GM18868 (cell line): ENCODE measurements at regions not wholly inside any gene's neighbourhood (a gene's known extent, or its start where the extent isn't known, plus 50 kb on each side); places are given as distances from the start of the nearest gene placed in this dataset.
"Not testable (repeated sequence)": the region's sequence is repeated elsewhere in the genome, so short reads cannot be mapped to it uniquely, and the experiment has no call there.

ENCODE experiments used
- ATAC-seq: cut with Tn5 transposase; IDR thresholded peaks from one replicate; pipeline ENCODE4 v1.9.1; 2021; ENCODE audit warnings: mild to moderate bottlenecking, moderate library complexity; ENCODE audit not compliant: unreplicated experiment

DNA sequence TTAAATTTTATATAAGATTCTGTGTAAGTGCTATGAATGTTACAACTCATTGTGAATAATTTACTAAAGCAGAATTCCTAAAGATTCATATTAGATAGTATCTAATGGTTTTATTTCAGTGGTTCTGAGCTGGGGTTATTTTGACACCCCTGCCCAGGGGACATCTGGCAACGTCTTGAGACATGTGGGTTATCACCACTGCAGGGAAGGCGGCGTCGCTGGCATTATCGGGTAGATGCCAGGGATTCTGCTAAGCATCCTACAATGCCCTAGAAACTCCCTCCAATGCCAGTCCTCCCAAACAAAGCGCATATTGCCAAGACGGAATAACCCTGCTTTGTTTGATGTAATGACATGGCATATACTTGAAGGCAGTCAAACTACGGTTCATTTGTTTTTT, 372.3 kb upstream of the ZFHX3 start:
- ATAC-seq = no peak

DNA sequence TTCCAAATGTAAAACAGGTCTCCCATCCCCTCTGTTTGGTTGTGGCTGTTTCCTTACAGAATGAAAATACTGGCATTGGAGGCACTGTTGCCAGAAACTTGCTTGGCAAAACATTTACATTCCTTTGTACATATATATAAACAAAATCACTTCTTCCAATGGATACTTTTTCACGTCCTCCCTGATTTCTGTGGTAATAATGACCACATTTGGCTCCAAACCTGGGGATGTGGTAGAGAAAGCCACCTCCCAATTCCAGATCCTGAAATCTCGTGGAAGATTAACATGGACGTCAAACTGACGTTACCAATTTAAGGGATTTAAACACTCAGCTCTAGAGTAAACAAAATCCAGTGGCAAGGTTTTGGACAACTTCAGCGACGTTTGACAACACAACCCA, 370.8 kb upstream of the ZFHX3 start:
- ATAC-seq = no peak

DNA sequence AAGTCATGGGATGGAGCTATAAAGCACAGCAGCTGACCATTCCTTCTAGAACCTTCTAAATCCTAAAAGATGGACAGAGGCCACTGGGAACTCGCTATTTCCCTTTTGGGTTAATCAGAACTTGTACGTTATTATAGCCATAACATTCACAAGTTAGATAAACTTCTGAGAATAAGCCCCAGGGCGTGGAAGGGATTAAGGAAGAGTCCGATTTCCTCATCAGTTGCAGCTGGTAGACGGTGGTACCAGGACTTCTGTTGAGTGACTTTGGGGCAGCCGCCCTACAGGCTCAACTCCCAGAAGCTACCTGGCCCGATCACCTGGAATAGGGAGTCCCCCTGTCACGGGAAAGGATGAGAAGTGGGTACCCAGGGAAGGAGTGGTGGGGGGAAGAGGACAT, 370.1 kb upstream of the ZFHX3 start:
- ATAC-seq = no peak

DNA sequence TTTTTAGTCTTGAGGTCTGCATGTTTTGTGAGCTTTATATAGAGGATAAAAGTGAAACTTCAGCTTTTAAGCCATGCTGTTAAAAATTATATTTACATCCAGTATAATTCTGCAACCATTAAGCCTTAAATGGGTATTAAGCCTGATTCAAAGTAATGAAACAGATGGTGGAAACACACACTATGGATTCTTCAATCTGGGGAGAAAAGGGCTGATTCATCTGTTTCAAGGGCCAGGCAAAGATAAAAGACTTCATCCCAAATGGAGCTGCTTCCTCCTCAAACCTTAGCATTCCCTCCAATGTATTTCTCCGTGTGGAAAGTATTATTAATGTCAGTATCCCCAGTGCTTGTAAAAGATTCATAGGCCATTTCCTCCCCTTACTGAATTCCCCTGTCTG, 367.4 kb upstream of the ZFHX3 start:
- ATAC-seq = no peak

DNA sequence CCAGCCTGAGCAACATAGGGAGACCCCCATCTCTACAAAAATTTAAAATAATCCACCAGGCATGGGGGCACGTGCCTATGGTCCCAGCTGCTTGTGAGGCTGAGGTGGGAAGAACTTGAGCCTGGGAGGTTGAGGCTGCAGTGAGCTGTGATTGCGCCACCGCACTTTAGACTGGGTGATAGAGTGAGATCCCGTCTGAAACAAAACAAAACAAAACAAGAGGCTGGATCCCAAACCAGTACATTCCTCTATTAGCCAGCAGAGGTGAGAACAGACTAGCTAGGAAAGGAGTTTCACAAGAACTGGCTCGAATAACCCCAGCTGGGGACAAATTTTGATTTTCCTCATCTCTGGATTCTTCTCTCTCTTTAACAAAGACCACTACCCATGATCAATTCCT, 366.7 kb upstream of the ZFHX3 start:
- ATAC-seq = no peak

DNA sequence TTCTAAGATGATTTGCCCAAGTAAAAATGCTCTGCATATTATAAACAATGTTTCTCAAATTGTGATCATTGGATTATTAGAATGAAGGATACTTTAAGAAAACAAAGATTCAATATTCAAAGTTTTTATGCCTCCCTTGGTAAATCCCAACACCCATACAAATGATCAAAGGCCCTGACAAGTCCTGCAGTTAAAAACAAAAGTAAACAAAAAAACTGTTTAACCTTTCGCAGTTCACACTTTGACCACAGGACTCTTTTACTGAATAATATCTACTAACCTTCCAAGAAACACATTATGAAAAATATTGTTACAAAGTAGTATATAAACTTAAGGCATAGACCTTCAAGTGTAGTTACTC, 365.9 kb upstream of the ZFHX3 start:
- no peak for ATAC-seq

DNA sequence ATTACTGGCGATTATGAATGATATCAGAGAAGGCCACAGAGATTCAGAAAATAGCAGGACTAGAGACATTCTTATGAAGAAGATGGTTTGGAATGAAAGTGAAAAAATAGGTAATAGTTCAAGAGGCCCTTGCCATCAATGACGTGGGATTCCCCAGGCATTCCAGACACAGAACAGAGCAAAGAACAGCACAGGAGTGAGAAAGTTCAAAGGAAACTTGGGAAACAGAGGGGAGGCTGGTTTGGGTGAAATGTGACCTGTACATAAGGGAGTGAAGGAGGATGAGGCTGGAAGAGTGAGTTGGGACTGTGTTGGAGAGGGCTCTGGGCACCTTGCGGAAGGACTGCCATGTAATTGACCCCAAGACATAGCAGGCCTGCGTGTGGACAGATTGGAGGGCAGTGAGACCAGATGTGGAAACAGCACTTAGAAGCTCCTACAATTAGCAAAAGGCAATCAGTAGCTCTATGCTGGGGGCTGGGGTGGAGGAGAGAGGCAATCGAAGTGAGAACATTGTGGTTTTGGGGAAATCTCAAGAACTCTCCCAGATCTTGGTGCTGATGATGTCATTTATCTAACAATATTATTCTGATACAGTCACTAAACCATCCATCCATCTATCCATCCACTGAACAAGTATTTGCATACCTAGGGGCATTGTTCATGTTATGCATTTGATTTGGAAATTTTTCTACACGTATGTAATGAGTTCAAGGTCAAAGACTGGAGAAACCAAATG, 365.3 kb upstream of the ZFHX3 start:
- ATAC-seq = no peak

DNA sequence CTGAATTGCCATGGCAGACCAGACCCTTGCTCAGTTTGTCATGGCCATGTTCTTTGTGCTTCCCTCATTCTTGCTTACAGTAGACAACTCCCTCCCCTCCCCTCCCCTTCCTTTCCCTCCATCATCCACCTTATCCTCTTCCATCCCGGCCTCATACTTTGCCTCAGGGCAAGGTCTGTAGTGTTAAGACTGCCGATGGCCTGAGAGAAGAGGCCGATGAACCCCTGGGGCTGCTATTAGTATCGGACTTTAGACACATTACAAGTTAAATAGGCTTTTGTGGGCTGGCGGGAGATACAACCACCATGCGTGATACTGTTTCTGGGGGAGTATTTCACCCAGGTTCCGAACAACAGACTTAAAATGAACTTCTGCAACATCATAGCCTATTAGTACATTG, 364.5 kb upstream of the ZFHX3 start:
- ATAC-seq = no peak

DNA sequence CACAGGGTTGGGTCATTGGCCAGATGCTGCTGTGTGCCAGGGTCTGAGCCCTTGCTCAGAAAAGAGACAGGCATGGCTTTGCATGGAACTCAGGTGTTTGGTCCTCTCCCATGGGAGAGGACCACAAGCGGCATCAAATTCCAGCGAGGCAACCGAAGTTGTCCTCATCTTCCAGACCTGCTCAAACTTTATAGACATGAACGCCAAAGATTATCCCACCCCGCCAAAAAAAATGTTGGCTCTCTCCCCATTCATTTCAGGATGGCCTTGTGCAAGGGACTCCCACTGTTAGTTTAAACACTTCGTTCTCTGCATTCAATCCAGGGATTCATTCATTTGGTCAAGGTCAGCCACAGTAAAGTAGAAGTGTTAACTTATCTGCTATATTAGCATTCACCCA, 360.8 kb upstream of the ZFHX3 start:
- no peak for ATAC-seq

DNA sequence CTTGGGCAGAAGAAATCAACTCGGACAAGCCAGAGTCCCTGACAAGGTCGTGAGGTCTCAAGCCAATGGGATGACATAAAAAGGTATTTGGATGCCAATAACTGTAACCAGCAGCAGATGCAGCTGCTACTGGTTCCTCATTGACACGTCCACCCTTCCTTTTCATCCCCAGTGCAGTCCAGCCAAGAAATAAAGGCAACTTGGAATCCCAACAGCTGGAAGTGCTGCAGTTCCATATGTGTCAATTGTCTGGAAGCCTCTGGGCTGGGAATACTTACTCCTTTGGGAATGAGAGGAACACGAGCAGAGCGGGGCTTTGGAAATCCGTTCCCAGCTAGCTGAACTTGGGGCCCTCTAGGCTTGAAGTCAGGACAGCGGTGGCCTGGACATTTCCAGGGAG, 360.4 kb upstream of the ZFHX3 start:
- no peak for ATAC-seq

DNA sequence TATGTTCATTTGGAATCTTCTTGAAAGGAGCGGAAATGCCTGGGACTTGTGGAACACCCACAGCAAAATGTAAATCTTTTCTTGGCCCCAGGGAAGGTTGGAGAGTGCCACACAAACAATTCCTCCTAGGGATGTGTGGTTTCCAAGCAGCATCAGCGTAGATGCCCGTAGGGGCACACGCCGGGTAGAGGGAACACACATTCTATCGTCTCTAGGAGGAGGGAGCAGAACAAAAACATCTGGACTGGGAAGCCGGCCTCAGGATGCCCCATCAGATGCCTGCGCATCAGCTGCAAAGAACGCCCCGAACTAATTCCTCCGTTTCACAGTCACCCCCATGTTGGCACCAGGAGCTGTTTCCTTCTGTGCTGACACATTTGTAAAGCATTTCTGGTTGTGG, 357.9 kb upstream of the ZFHX3 start:
- ATAC-seq = no peak

DNA sequence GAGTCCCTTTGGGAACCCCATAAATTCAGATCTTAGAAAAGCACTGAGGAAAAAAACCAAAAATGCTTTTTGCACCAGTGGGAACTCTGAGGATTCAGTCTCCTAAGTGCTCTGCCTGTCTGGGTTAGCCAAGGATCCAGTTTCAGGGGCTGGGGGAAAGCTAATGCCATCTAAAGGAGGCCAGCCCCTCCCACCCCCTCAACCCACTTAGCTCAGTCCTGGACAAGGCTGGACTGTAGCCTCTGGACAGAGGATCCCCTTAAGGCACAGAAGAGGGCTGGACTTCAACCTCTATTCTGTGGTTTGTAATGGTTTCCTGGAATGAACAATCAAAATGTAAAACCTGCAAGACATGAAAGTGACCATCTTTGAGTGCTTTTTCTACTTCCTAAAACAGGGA, 356.1 kb upstream of the ZFHX3 start:
- ATAC-seq = no peak

DNA sequence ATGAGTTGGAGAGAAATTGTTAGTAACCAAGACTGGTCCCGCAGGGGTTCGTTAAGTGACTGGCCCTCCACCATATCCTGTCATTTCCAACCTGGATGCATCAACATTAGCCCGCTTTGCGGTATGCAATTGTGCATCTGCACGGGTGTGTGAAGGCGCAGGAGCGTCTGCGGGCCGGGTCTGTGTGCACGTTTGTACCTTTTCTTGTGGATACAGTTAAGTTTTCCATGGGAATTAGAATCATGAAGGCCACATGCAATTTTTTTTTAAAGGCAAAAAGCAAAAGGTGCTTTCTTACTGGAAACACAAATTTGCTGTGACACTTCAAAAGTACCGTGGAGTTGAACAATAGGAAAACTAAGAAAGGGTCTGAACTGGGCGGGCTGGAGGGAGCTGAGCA, 355.4 kb upstream of the ZFHX3 start:
- ATAC-seq = no peak

DNA sequence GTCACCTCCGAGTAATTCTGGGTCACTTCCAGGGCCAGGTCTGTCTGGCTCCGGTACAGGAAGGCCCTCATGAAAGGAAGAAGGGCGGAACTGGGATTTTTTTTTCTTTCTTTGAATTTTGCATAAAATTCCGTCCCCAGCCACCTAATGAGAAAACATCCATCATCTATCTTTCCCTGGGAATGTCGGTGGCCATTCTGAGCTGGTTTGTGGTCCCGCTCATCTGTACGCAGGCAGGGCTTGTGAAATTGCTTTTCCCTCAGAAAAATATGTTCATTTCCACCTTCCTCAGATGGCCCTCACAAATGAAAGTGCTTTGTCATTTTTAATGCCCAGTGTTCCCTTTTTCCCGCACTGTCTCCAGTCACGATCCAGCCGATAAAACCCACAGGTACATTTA, 353.0 kb upstream of the ZFHX3 start:
- no peak for ATAC-seq

DNA sequence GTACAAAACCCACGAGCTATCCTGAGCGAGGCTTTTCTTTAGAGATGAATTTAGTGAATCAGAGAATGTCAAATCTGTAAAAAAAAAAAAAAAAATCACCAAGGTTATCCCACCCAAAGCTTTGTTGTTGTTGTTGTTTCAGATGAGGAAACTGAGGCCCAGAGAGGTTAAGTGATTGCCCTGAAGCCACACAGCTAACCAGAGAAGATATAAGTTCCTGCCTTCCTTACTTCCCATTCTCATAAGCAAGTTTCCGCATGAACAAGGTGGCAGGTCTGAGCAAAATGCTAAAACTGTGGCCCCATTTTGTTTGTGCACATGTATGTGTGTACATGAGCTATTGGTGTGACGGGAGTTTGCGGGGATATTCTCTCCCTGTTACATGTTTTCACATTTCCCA, 352.1 kb upstream of the ZFHX3 start:
- no peak for ATAC-seq

DNA sequence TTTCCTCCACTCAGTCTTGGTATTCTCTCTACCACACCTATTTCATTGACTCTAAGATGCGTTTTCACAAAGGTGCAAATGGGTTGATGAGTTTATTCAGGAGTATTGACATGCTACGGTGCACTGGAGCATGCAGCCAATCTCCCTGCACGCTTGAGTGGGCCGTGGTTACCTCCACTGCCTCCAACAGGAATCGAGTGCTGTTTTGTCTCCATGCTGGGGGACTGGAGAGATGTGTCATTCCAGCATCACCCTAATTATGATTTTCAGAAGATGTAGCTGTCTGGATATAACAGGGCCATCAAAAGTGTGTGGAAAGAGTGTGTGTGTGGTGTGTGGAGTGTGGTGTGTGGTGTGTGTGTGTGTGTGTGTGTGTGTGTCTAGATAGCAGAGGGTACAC, 351.6 kb upstream of the ZFHX3 start:
- no peak for ATAC-seq

DNA sequence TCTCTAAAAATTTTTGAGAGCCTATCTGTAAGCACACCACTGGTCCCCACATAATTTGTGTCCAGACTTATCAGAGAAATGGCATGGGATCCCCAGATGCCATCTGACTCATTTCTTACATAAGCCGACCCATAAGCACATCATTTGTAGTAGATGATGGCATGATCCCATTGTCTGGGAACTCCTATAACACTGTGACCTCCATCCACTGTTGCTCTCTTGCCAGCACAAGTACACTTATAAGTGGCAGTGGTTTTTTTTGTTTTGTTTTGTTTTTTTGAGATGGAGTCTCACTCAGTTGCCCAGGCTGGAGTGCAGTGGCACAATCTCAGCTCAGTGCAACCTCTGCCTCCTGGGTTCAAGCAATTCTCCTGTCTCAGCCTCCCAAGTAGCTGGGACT, 350.7 kb upstream of the ZFHX3 start:
- ATAC-seq = not testable (repeated sequence)

DNA sequence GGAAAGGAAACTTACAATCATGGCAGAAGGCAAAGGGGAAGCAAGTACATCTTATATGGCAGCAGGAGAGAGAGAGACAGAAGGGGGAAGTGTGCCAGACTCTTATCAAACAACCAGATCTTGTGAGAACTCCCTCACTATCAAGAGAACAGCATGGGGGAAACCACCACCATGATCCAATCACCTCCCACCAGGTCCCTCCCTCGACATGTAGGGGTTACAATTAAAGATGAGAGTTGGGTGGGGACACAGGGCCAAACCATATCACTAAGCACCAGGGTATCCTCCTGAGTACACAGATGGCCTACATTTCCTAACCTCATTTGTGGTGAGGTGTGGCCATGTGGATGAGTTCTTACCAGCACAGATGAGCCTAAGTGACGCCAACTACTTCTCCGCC, 348.6 kb upstream of the ZFHX3 start:
- no peak for ATAC-seq

DNA sequence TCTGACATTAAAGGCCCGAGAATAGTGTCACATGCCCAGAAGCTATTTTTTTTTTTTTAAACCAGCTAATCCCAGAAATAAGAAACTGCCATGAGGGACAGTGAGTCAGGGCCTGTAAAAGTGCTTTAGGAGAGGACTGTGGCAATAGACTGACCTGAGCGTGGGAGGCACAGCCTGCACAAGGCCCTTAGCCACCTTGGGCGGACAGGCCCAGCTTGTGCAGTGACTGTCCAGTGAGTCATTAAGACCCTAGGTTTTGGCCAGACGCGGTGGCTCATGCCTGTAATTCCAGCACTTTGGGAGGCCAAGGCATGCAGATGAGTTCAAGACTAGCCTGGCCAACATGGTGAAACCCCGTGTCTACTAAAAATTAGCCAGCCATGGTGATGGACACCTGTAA, 343.0 kb upstream of the ZFHX3 start:
- no peak for ATAC-seq

DNA sequence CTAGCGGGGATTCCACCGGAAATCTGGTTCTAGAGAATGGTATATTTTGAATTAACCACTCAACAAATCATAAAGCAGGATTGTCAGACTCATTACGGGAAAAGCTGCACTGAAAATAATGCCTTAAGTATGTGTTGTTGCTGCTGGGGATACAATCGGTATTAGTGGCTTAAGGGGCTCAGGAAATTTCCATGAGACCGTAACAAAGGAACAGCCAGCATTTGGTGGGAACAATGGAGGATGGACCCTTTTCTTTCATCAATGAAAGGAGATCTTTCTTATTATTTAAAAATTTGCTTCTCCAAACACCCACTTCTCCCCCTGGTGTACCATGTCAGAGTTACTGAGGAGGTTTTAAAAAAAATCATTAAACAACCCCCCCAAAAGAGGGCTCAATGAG, 342.6 kb upstream of the ZFHX3 start:
- ATAC-seq = no peak

DNA sequence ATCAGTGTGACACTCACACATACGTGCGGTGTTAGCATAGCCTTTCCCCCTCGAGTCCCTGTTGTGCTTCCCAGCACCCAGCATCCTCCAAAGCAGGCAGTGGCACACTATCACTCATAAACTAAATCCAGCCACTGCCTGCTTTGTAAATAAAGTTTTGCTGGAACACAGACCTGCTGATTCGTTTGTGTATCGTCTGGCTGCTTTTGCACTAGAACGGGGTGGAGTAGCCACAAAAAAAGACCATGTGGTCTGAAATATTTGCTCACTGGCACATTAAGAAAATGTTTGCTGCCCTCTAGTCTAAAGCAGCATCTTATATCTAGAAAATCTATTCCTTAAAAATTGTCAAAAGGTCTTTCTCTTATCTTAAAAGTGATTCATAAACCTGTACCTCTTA, 341.2 kb upstream of the ZFHX3 start:
- ATAC-seq = no peak

DNA sequence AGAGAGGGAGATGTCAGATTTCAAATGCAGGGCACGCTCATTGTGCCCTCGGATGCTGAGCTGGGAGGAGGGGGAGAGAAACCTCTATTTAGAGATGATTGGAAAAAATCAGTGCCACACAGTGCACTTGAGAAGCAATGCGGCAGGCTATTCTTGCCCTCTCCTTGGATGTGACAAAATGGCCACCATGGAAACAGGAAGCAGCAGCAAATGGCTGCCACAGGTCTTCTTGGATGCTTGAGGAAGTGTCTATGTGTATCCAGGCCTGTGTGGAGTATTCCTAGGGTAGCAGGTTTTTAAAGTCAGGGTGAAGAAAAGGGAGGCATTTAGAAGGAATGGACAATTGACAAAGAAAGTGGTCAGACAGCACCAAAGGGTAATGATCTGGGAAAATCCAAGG, 340.1 kb upstream of the ZFHX3 start:
- ATAC-seq = no peak

DNA sequence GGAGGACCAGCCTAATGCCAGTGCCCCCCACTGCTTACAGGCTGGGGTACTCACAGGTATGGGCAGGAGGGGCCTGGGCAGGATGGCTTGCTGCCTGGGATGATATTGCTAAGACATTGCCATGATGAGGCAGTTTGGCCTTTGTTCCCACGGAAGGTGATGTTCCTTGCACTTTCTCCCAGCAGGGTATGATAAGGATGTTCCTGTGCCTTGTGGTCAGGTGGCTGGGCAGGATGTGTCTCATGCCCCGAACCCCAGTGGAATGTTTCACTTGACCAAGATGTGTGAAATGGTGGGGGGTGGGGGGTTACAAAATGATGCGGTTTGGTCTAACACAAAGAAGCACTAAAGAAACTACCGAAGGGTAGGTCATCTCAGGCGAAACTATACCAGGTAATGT, 337.8 kb upstream of the ZFHX3 start:
- no peak for ATAC-seq
